GM12865 (cell line): ENCODE measurements at regions not wholly inside any gene's neighbourhood (a gene's known extent, or its start where the extent isn't known, plus 50 kb on each side); places are given as distances from the start of the nearest gene placed in this dataset.
"Not testable (repeated sequence)": the region's sequence is repeated elsewhere in the genome, so short reads cannot be mapped to it uniquely, and the experiment has no call there.

Experiments used
- DNase-seq: peaks from one replicate; pipeline ENCODE4 v3.0.0; 2010; ENCODE audit warnings: low read depth
- H3K4me3 ChIP-seq: 2 replicates; pipeline ENCODE4 v1.5.1; 2011; ENCODE audit warnings: mild to moderate bottlenecking, low read depth, low read length, control low read depth
- TF ChIP-seq, protein P1 (sequence below): IDR thresholded peaks from 2 replicates; pipeline ENCODE4 v1.5.1; 2011; ENCODE audit warnings: low read length, control low read depth, low read depth, inconsistent platforms; ENCODE audit not compliant: insufficient read depth; ENCODE audit errors: missing control alignments

- H3K4me3 ChIP-seq = no peak overlapping the region
- TF ChIP-seq, protein P1, sequence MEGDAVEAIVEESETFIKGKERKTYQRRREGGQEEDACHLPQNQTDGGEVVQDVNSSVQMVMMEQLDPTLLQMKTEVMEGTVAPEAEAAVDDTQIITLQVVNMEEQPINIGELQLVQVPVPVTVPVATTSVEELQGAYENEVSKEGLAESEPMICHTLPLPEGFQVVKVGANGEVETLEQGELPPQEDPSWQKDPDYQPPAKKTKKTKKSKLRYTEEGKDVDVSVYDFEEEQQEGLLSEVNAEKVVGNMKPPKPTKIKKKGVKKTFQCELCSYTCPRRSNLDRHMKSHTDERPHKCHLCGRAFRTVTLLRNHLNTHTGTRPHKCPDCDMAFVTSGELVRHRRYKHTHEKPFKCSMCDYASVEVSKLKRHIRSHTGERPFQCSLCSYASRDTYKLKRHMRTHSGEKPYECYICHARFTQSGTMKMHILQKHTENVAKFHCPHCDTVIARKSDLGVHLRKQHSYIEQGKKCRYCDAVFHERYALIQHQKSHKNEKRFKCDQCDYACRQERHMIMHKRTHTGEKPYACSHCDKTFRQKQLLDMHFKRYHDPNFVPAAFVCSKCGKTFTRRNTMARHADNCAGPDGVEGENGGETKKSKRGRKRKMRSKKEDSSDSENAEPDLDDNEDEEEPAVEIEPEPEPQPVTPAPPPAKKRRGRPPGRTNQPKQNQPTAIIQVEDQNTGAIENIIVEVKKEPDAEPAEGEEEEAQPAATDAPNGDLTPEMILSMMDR = no peak
- no peak for DNase-seq
These were observed 321.1 kb upstream of the STXBP6 start for GRCh38 chr14:25371068-25371467.

DNA sequence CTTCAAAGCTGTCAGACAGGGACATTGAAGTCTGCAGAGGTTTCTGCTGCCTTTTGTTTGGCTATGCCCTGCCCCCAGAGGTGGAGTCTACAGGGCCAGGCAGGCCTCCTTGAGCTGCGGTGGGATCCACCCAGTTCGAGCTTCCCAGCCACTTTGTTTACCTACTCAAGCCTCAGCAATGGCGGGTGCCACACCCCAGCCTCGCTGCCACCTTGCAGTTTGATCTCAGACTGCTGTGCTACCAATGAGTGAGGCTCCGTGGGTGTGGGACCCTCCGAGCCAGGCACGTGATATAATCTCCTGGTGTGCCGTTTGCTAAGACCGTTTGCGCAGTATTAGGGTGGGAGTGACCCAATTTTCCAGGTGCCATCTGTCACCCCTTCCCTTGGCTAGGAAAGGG lies 320.1 kb upstream of the STXBP6 start:
- not testable (repeated sequence) for H3K4me3 ChIP-seq, DNase-seq

GRCh38 chr14:25358330-25358729 lies 308.4 kb upstream of the STXBP6 start:
- no peak for DNase-seq
- H3K4me3 ChIP-seq = no peak overlapping the region
- TF ChIP-seq, protein P1 = no peak

GRCh38 chr14:25351269-25351668 lies 301.3 kb upstream of the STXBP6 start:
- H3K4me3 ChIP-seq = no peak overlapping the region
- DNase-seq = no peak
- TF ChIP-seq, protein P1 = no peak

DNA sequence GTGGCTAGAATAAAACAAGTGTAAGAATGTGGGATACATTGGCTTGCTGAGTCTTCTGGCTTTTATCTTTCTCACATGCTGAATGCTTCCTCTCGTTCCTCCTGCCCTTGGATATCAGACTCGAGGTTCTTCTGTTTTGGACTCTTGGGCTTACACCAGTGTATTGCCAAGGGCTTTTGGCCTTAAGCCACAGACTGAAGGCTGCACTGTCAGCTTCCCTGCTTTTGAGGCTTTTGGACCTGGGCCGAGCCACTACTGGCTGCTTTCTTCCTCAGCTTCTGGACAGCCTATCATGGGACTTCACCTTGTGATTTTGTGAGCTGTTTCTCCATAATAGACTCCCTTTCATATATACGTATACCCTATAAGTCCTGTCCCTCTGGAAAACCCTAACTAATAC lies 300.9 kb upstream of the STXBP6 start:
- H3K4me3 ChIP-seq = no peak overlapping the region
- no peak for DNase-seq
- TF ChIP-seq, protein P1 = no peak

DNA sequence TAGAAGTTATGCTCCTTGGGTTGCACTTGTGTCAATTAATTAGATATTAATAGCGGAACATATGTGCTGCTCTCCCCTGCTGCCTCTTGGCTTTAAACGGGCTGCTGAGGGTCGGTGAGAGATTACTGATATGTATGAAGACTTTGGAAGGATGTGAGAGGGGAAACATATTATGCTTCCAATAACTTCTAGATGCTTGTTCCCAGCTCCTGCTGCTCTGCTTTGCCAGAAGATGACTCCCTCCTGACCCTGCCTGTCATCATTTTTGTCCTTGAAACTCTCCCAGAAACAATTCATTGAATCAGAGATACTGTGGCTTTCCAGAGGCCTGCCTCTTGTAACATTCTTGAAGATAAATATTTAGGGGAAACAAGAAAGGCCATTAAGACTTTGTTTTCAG lies 300.1 kb upstream of the STXBP6 start:
- DNase-seq = no peak
- H3K4me3 ChIP-seq = no peak overlapping the region
- TF ChIP-seq, protein P1 = no peak

- TF ChIP-seq, protein P1 = no peak
- DNase-seq = no peak
- no peak overlapping the region for H3K4me3 ChIP-seq
These were observed 299.3 kb upstream of the STXBP6 start for GRCh38 chr14:25349269-25349668.

GRCh38 chr14:25340882-25341281 lies 290.9 kb upstream of the STXBP6 start:
- no peak for DNase-seq
- no peak overlapping the region for H3K4me3 ChIP-seq
- TF ChIP-seq, protein P1 = no peak
